Keratinocyte (primary cell): ENCODE measurements at regions not wholly inside any gene's neighbourhood (a gene's known extent, or its start where the extent isn't known, plus 50 kb on each side); places are given as distances from the start of the nearest gene placed in this dataset.

Experiments
- DNase-seq: peaks from one replicate; pipeline ENCODE4 v3.0.0-alpha.2; 2011; ENCODE audit warnings: low read depth, missing footprints, low spot score
- FAIRE-seq: peaks from 2 replicates; lab custom pipeline; 2011; peaks lifted over from hg19 to GRCh38; lab: Jason Lieb, UNC
- H2AFZ ChIP-seq: 2 replicates; pipeline ENCODE4 v1.6.0; 2012; ENCODE audit warnings: low read length, control low read depth, inconsistent platforms; ENCODE audit not compliant: control insufficient read depth
- H3K27ac ChIP-seq: 2 replicates; pipeline ENCODE4 v1.5.1; 2011; ENCODE audit warnings: low read length; ENCODE audit not compliant: control insufficient read depth, insufficient read depth
- H3K27me3 ChIP-seq: 3 replicates; pipeline ENCODE4 v1.6.0; 2011; ENCODE audit warnings: low read length; ENCODE audit not compliant: control insufficient read depth, insufficient read depth; ENCODE audit errors: extremely low read depth
- H3K36me3 ChIP-seq, 2 experiments: 2 replicates in 1 of 2; 3 replicates in 1 of 2; pipeline ENCODE4 v1.5.1; 2011; ENCODE audit warnings: low read length in 2 of 2, mild to moderate bottlenecking in 1 of 2; ENCODE audit not compliant: control insufficient read depth in 2 of 2, insufficient read depth in 2 of 2; ENCODE audit errors: extremely low read depth in 1 of 2
- H3K4me1 ChIP-seq: 3 replicates; pipeline ENCODE4 v1.5.1; 2011; ENCODE audit warnings: low read length; ENCODE audit not compliant: control insufficient read depth, insufficient read depth; ENCODE audit errors: extremely low read depth
- H3K4me2 ChIP-seq: 3 replicates; pipeline ENCODE4 v1.6.0; 2011; ENCODE audit warnings: low read depth, low read length; ENCODE audit not compliant: control insufficient read depth, insufficient read depth; ENCODE audit errors: extremely low read depth
- H3K4me3 ChIP-seq, 3 experiments: fragments of 200-600 bp in 1 of 3; sonication (generic) in 1 of 3; 2 replicates in 2 of 3; 3 replicates in 1 of 3; pipeline ENCODE4 v1.5.1; 2011 to 2016; ENCODE audit warnings: low read length in 3 of 3, mild to moderate bottlenecking in 3 of 3, control low read depth in 2 of 3, inconsistent platforms in 1 of 3, low read depth in 1 of 3, mixed read lengths in 1 of 3, mixed run types in 1 of 3, moderate library complexity in 1 of 3; ENCODE audit not compliant: control insufficient read depth in 2 of 3, insufficient read depth in 2 of 3; ENCODE audit errors: extremely low read depth in 1 of 3
- H3K79me2 ChIP-seq: 2 replicates; pipeline ENCODE4 v1.6.0; 2012; ENCODE audit warnings: low read length; ENCODE audit not compliant: control insufficient read depth, insufficient read depth
- H3K9ac ChIP-seq: 3 replicates; pipeline ENCODE4 v1.6.0; 2011; ENCODE audit warnings: low read length; ENCODE audit not compliant: control insufficient read depth, insufficient read depth; ENCODE audit errors: extremely low read depth
- H3K9me1 ChIP-seq: 3 replicates; pipeline ENCODE4 v1.6.0; 2011; ENCODE audit warnings: low read length; ENCODE audit not compliant: control insufficient read depth, insufficient read depth; ENCODE audit errors: extremely low read depth
- H3K9me3 ChIP-seq: 2 replicates; pipeline ENCODE4 v1.5.1; 2012; ENCODE audit warnings: low read depth, low read length; ENCODE audit not compliant: control insufficient read depth
- H4K20me1 ChIP-seq: 3 replicates; pipeline ENCODE4 v1.6.0; 2011; ENCODE audit warnings: low read length; ENCODE audit not compliant: control insufficient read depth, insufficient read depth; ENCODE audit errors: extremely low read depth
- EZH2 ChIP-seq: IDR thresholded peaks from one replicate; pipeline ENCODE4 v1.6.1; 2012; ENCODE audit warnings: inconsistent platforms, mild to moderate bottlenecking, low read length, moderate library complexity
- dilution Hi-C: fragments of 300-500 bp; cut with MboI; formaldehyde crosslinking; loops from one replicate; pipeline ENCODE4 v1.7.0; 2020; ENCODE audit warnings: low sequenced_read_pairs; ENCODE audit not compliant: extremely low pct_ligation_motif_present
- TF ChIP-seq, protein P1 (sequence below), 3 experiments: IDR thresholded peaks in 1 of 3; conservative IDR thresholded peaks in 1 of 3; optimal IDR thresholded peaks in 1 of 3; 2 replicates in 2 of 3; 3 replicates in 1 of 3; pipeline versions ENCODE3 to v1.5.1; 2011; ENCODE audit warnings: low read length in 3 of 3, mild to moderate bottlenecking in 3 of 3, moderate library complexity in 2 of 3, control low read depth in 1 of 3, inconsistent platforms in 1 of 3; ENCODE audit not compliant: insufficient read depth in 2 of 3; ENCODE audit errors: extremely low read depth in 1 of 3

DNA sequence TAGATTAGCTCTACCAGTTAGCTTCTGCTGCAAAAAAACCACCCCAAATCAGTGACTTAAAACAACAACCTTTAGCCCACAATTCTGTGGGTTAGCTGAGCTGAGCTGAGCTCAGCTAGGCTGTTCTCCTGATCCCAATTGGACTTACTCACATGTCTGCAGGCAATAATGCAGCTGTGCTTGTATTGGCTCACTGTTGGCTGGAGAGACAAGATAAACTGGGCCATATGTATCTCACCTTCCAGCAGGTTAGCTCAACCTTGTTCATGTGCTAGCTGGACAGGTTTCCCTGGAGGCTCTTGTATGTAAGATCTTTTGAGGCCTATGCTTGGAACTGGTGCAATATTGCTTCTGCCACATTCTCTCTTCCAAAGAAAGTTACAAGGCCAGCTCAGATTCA is 261.5 kb upstream of the ADGRL3 start:
- Histone ChIP-seq H3K79me2 (no peaks in the 10 kb centered on the region), H3K4me2 (no peak overlapping the region), H3K36me3 (no peaks in the 10 kb centered on the region), H3K9me3 (no peaks in the 10 kb centered on the region), H3K9ac (no peak overlapping the region), H3K27me3 (no peaks in the 10 kb centered on the region), H3K27ac (no peak overlapping the region), H4K20me1 (no peaks in the 10 kb centered on the region), H2AFZ (no peak overlapping the region), H3K4me3 (no peak overlapping the region), H3K4me1 (no peaks in the 10 kb centered on the region), H3K9me1 (no peaks in the 10 kb centered on the region)
- dilution Hi-C loops: no loop called here
- no peak for FAIRE-seq
- DNase-seq: no peak
- TF ChIP-seq, protein P1, sequence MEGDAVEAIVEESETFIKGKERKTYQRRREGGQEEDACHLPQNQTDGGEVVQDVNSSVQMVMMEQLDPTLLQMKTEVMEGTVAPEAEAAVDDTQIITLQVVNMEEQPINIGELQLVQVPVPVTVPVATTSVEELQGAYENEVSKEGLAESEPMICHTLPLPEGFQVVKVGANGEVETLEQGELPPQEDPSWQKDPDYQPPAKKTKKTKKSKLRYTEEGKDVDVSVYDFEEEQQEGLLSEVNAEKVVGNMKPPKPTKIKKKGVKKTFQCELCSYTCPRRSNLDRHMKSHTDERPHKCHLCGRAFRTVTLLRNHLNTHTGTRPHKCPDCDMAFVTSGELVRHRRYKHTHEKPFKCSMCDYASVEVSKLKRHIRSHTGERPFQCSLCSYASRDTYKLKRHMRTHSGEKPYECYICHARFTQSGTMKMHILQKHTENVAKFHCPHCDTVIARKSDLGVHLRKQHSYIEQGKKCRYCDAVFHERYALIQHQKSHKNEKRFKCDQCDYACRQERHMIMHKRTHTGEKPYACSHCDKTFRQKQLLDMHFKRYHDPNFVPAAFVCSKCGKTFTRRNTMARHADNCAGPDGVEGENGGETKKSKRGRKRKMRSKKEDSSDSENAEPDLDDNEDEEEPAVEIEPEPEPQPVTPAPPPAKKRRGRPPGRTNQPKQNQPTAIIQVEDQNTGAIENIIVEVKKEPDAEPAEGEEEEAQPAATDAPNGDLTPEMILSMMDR (optimal IDR thresholded peaks at IDR 0.05 in 1 of 3, IDR thresholded peaks at IDR 0.05 in 1 of 3, conservative IDR thresholded peaks at IDR 0.05 in 1 of 3; ENCODE audit: extremely low read depth in 1 of 3, insufficient read depth in 2 of 3, low read length in 3 of 3): no peak

DNA sequence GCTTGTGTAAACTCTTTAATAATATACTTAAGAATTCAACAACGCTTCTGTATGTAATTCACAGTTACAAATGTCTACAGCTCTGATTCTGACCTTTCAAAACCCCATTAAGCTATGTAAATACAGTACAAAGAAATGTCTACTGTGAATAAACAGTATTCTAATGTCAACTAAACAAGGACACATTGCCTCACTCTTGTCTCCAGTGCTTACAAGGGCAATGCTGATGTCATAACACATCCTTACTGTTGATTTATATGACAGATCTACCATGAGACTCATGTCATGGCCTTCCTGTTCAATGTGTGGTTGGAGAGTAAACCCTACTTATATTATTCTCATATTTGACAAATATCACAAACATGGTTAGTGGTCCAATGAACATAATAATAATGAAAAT is 256.1 kb upstream of the ADGRL3 start:
- H3K27me3 ChIP-seq: no peaks in the 10 kb centered on the region
- H3K79me2 ChIP-seq: no peaks in the 10 kb centered on the region
- no peak overlapping the region for H3K4me2 ChIP-seq
- H3K36me3 ChIP-seq: no peaks in the 10 kb centered on the region
- H3K27ac ChIP-seq: no peak overlapping the region
- no peak for FAIRE-seq
- dilution Hi-C loops: no loop called here
- H3K4me3 ChIP-seq: no peak overlapping the region
- no peak overlapping the region for H2AFZ ChIP-seq
- DNase-seq: no peak
- no peaks in the 10 kb centered on the region for H3K9me3 ChIP-seq
- TF ChIP-seq, protein P1 (optimal IDR thresholded peaks at IDR 0.05 in 1 of 3, IDR thresholded peaks at IDR 0.05 in 1 of 3, conservative IDR thresholded peaks at IDR 0.05 in 1 of 3; ENCODE audit: extremely low read depth in 1 of 3, insufficient read depth in 2 of 3, low read length in 3 of 3): no peak
- TF ChIP-seq EZH2: no peak
- no peaks in the 10 kb centered on the region for H3K4me1 ChIP-seq
- no peaks in the 10 kb centered on the region for H3K9me1 ChIP-seq
- no peaks in the 10 kb centered on the region for H4K20me1 ChIP-seq
- H3K9ac ChIP-seq: no peak overlapping the region
